22Rv1 (cell line): ENCODE measurements at regions not wholly inside any gene's neighbourhood (a gene's known extent, or its start where the extent isn't known, plus 50 kb on each side); places are given as distances from the start of the nearest gene placed in this dataset.

Experiments used
- H3K27ac ChIP-seq: fragments of 450-650 bp; 2 replicates; pipeline ENCODE4 v1.5.1; 2017
- CTCF ChIP-seq: fragments of 450-650 bp; IDR thresholded peaks from 2 replicates; pipeline ENCODE4 v1.5.1; 2017; ENCODE audit warnings: mild to moderate bottlenecking
- ZFX ChIP-seq: fragments of 450-650 bp; IDR thresholded peaks from 2 replicates; pipeline ENCODE4 v1.6.1; 2017; ENCODE audit warnings: antibody characterized with exemption, borderline replicate concordance

- no peak for TF ChIP-seq CTCF
- no peak for TF ChIP-seq ZFX
- no peak overlapping the region for H3K27ac ChIP-seq
Measured at GRCh38 chr18:21162786-21163185, 51.2 kb upstream of the ROCK1 start.

- no peak for TF ChIP-seq CTCF
- TF ChIP-seq ZFX = no peak
- H3K27ac ChIP-seq = no peak overlapping the region
Measured at GRCh38 chr18:21163647-21164547, 52.3 kb upstream of the ROCK1 start.

GRCh38 chr18:21164548-21165095 lies 53.0 kb upstream of the ROCK1 start:
- TF ChIP-seq ZFX (no peak), CTCF (no peak)
- no peak overlapping the region for H3K27ac ChIP-seq

GRCh38 chr18:21167641-21168377 lies 56.2 kb upstream of the ROCK1 start:
- TF ChIP-seq CTCF = no peak
- TF ChIP-seq ZFX = no peak
- H3K27ac ChIP-seq = peak overlapping the region; percentile 51

- no peak for TF ChIP-seq CTCF
- TF ChIP-seq ZFX = no peak
- H3K27ac ChIP-seq = peak overlapping the region; percentile 40
Measured at GRCh38 chr18:21168880-21169279, 57.3 kb upstream of the ROCK1 start.

GRCh38 chr18:21177822-21178221 lies 64.2 kb upstream of the GREB1L start:
- TF ChIP-seq ZFX (no peak), CTCF (no peak)
- H3K27ac ChIP-seq = no peak overlapping the region
